ENCODE measurements at regions not wholly inside any gene's neighbourhood (a gene's known extent, or its start where the extent isn't known, plus 50 kb on each side); places are given as distances from the start of the nearest gene placed in this dataset.
A peak's percentile ranks its signal among the peaks of the same experiment; 100 is the strongest.
"Not testable (repeated sequence)": the region's sequence is repeated elsewhere in the genome, so short reads cannot be mapped to it uniquely, and the experiment has no call there.

- peak; percentile 47 for FAIRE-seq
Measured at GRCh38 chrX:45527834-45528233, 327.2 kb upstream of the DIPK2B start.

- FAIRE-seq: no peak
Measured at GRCh38 chrX:45524805-45525204, 324.1 kb upstream of the DIPK2B start.

GRCh38 chrX:45524296-45524695, 323.6 kb upstream of the DIPK2B start:
- FAIRE-seq: peak; percentile 45

- FAIRE-seq: no peak
Measured at GRCh38 chrX:45518552-45518951, 317.9 kb upstream of the DIPK2B start.

- FAIRE-seq: no peak
Measured at GRCh38 chrX:45517090-45517973, 316.7 kb upstream of the DIPK2B start.

GRCh38 chrX:45515262-45516215, 314.9 kb upstream of the DIPK2B start:
- peak; percentile 78 for FAIRE-seq

- no peak for FAIRE-seq
Measured at GRCh38 chrX:45513042-45513441, 312.4 kb upstream of the DIPK2B start.

- no peak for FAIRE-seq
Measured at GRCh38 chrX:45508454-45508853, 307.8 kb upstream of the DIPK2B start.

- no peak for FAIRE-seq
Measured at GRCh38 chrX:45506149-45506730, 305.6 kb upstream of the DIPK2B start.

GRCh38 chrX:45505214-45505613, 304.5 kb upstream of the DIPK2B start:
- no peak for FAIRE-seq

- FAIRE-seq: not testable (repeated sequence)
Measured at GRCh38 chrX:45503787-45504362, 303.2 kb upstream of the DIPK2B start.

GRCh38 chrX:45502396-45502795, 301.7 kb upstream of the DIPK2B start:
- no peak for FAIRE-seq

GRCh38 chrX:45497290-45497689, 296.6 kb upstream of the DIPK2B start:
- FAIRE-seq: no peak

- no peak for FAIRE-seq
Measured at GRCh38 chrX:45485719-45486118, 285.0 kb upstream of the DIPK2B start.

GRCh38 chrX:45479835-45480422, 279.3 kb upstream of the DIPK2B start:
- no peak for FAIRE-seq

GRCh38 chrX:45479196-45479834, 278.6 kb upstream of the DIPK2B start:
- FAIRE-seq: no peak

- no peak for FAIRE-seq
Measured at GRCh38 chrX:45472968-45473367, 272.3 kb upstream of the DIPK2B start.

- FAIRE-seq: not testable (repeated sequence)
Measured at GRCh38 chrX:45467537-45467936, 266.9 kb upstream of the DIPK2B start.

GRCh38 chrX:45455732-45456131, 255.1 kb upstream of the DIPK2B start:
- FAIRE-seq: not testable (repeated sequence)

GRCh38 chrX:45454290-45454689, 253.6 kb upstream of the DIPK2B start:
- no peak for FAIRE-seq

GRCh38 chrX:45449982-45450381, 249.3 kb upstream of the DIPK2B start:
- no peak for FAIRE-seq

- no peak for FAIRE-seq
Measured at GRCh38 chrX:45447995-45448394, 247.3 kb upstream of the DIPK2B start.
